ENCODE measurements at regions not wholly inside any gene's neighbourhood (a gene's known extent, or its start where the extent isn't known, plus 50 kb on each side); places are given as distances from the start of the nearest gene placed in this dataset.

- H3K27me3 ChIP-seq (ENCODE audit: insufficient read depth, low read length), result no peaks in the 10 kb centered on the region
- Mint-ChIP-seq H3K27me3 (ENCODE audit: low read depth, unreplicated experiment) (no peaks in the 10 kb centered on the region), H3K9me3 (ENCODE audit: unreplicated experiment) (no peaks in the 10 kb centered on the region), H3K4me3 (ENCODE audit: unreplicated experiment) (no peak overlapping the region), H3K27ac (ENCODE audit: unreplicated experiment) (no peak overlapping the region), H3K36me3 (ENCODE audit: low read depth, unreplicated experiment) (no peaks in the 10 kb centered on the region), H3K4me1 (ENCODE audit: low read depth, unreplicated experiment) (peaks cover 1% of the 10 kb centered on the region)
- DNase-seq (ENCODE audit: low read depth) (peak; percentile 4), FAIRE-seq (no peak)
- no peaks in the 10 kb centered on the region for H3K9me3 ChIP-seq (ENCODE audit: insufficient read depth, low read depth, low read length)
- no peaks in the 10 kb centered on the region for H3K36me3 ChIP-seq (ENCODE audit: insufficient read depth, low read length)
- no peak overlapping the region for H3K4me2 ChIP-seq (ENCODE audit: low read length)
- no peak overlapping the region for H3K4me3 ChIP-seq (ENCODE audit: insufficient read depth, low read depth, low read length)
- H4K20me1 ChIP-seq (ENCODE audit: insufficient read depth, low read length), result no peaks in the 10 kb centered on the region
- H3K79me2 ChIP-seq (ENCODE audit: insufficient read depth, low read length), result no peaks in the 10 kb centered on the region
- H3K4me1 ChIP-seq (ENCODE audit: insufficient read depth, low read length), result no peaks in the 10 kb centered on the region
- H2AFZ ChIP-seq (ENCODE audit: low read depth, low read length), result no peak overlapping the region
- TF ChIP-seq EZH2 (IDR thresholded peaks at IDR 0.05; ENCODE audit: insufficient read depth, low read length) (no peak), CTCF (IDR thresholded peaks at IDR 0.05; ENCODE audit: insufficient read depth, low read depth, low read length) (no peak)
- no peak overlapping the region for H3K9ac ChIP-seq (ENCODE audit: low read length)
- H3K27ac ChIP-seq (ENCODE audit: low read depth, low read length), result no peak overlapping the region
These were observed 419.4 kb downstream of the CENPC start for GRCh38 chr4:67125636-67126514.

- Mint-ChIP-seq H3K36me3 (ENCODE audit: low read depth, unreplicated experiment) (no peaks in the 10 kb centered on the region), H3K4me3 (ENCODE audit: unreplicated experiment) (no peak overlapping the region), H3K27ac (ENCODE audit: unreplicated experiment) (no peak overlapping the region), H3K9me3 (ENCODE audit: unreplicated experiment) (no peaks in the 10 kb centered on the region), H3K27me3 (ENCODE audit: low read depth, unreplicated experiment) (no peaks in the 10 kb centered on the region), H3K4me1 (ENCODE audit: low read depth, unreplicated experiment) (no peaks in the 10 kb centered on the region)
- no peaks in the 10 kb centered on the region for H3K4me1 ChIP-seq (ENCODE audit: insufficient read depth, low read length)
- DNase-seq (ENCODE audit: low read depth) (no peak), FAIRE-seq (no peak)
- no peaks in the 10 kb centered on the region for H3K27me3 ChIP-seq (ENCODE audit: insufficient read depth, low read length)
- H3K9me3 ChIP-seq (ENCODE audit: insufficient read depth, low read depth, low read length), result no peaks in the 10 kb centered on the region
- H2AFZ ChIP-seq (ENCODE audit: low read depth, low read length), result no peak overlapping the region
- H3K79me2 ChIP-seq (ENCODE audit: insufficient read depth, low read length), result no peaks in the 10 kb centered on the region
- H3K9ac ChIP-seq (ENCODE audit: low read length), result no peak overlapping the region
- H3K4me3 ChIP-seq (ENCODE audit: insufficient read depth, low read depth, low read length), result no peak overlapping the region
- TF ChIP-seq CTCF (IDR thresholded peaks at IDR 0.05; ENCODE audit: insufficient read depth, low read depth, low read length), result no peak
- no peak for TF ChIP-seq EZH2 (IDR thresholded peaks at IDR 0.05; ENCODE audit: insufficient read depth, low read length)
- no peak overlapping the region for H3K4me2 ChIP-seq (ENCODE audit: low read length)
- no peaks in the 10 kb centered on the region for H3K36me3 ChIP-seq (ENCODE audit: insufficient read depth, low read length)
- no peaks in the 10 kb centered on the region for H4K20me1 ChIP-seq (ENCODE audit: insufficient read depth, low read length)
- no peak overlapping the region for H3K27ac ChIP-seq (ENCODE audit: low read depth, low read length)
These were observed 420.6 kb downstream of the CENPC start for GRCh38 chr4:67124716-67125115.

GRCh38 chr4:67122029-67122428 lies 423.3 kb downstream of the CENPC start:
- H3K4me1 ChIP-seq (ENCODE audit: insufficient read depth, low read length), result no peaks in the 10 kb centered on the region
- H3K9me3 ChIP-seq (ENCODE audit: insufficient read depth, low read depth, low read length), result no peaks in the 10 kb centered on the region
- no peaks in the 10 kb centered on the region for H3K36me3 ChIP-seq (ENCODE audit: insufficient read depth, low read length)
- H3K4me1 Mint-ChIP-seq (ENCODE audit: low read depth, unreplicated experiment), result no peaks in the 10 kb centered on the region
- no peaks in the 10 kb centered on the region for H4K20me1 ChIP-seq (ENCODE audit: insufficient read depth, low read length)
- no peak for TF ChIP-seq EZH2 (IDR thresholded peaks at IDR 0.05; ENCODE audit: insufficient read depth, low read length)
- peak; percentile 26 for TF ChIP-seq CTCF (IDR thresholded peaks at IDR 0.05; ENCODE audit: insufficient read depth, low read depth, low read length)
- no peak overlapping the region for H3K4me3 Mint-ChIP-seq (ENCODE audit: unreplicated experiment)
- H3K27me3 ChIP-seq (ENCODE audit: insufficient read depth, low read length), result no peaks in the 10 kb centered on the region
- no peak overlapping the region for H3K27ac Mint-ChIP-seq (ENCODE audit: unreplicated experiment)
- no peaks in the 10 kb centered on the region for H3K79me2 ChIP-seq (ENCODE audit: insufficient read depth, low read length)
- no peaks in the 10 kb centered on the region for H3K36me3 Mint-ChIP-seq (ENCODE audit: low read depth, unreplicated experiment)
- no peak overlapping the region for H3K4me3 ChIP-seq (ENCODE audit: insufficient read depth, low read depth, low read length)
- DNase-seq (ENCODE audit: low read depth), result no peak
- no peaks in the 10 kb centered on the region for H3K9me3 Mint-ChIP-seq (ENCODE audit: unreplicated experiment)
- H3K27me3 Mint-ChIP-seq (ENCODE audit: low read depth, unreplicated experiment), result no peaks in the 10 kb centered on the region
- H3K9ac ChIP-seq (ENCODE audit: low read length), result no peak overlapping the region
- H3K4me2 ChIP-seq (ENCODE audit: low read length), result no peak overlapping the region
- no peak for FAIRE-seq
- H2AFZ ChIP-seq (ENCODE audit: low read depth, low read length), result no peak overlapping the region
- no peak overlapping the region for H3K27ac ChIP-seq (ENCODE audit: low read depth, low read length)

Data from astrocyte (in vitro differentiated cells and primary cell).